Right lobe of liver (tissue), 4 donors: ENCODE measurements at regions not wholly inside any gene's neighbourhood (a gene's known extent, or its start where the extent isn't known, plus 50 kb on each side); places are given as distances from the start of the nearest gene placed in this dataset.

Experiments
- CTCF ChIP-seq, 4 donors: fragments of 200-600 bp in 3 of 4; fragments of 450-650 bp in 1 of 4; IDR thresholded peaks; one replicate each; pipeline versions ENCODE4 v1.5.1 to v1.8.0; 2016 to 2022; ENCODE audit warnings: antibody characterized with exemption in 4 of 4, mild to moderate bottlenecking in 2 of 4
- POLR2A ChIP-seq: fragments of 450-650 bp; IDR thresholded peaks from one replicate; pipeline ENCODE4 v1.6.1; 2017; ENCODE audit warnings: antibody characterized with exemption, mild to moderate bottlenecking
- donor health status: DM: no; HTN: no; CAD: no.
- donor health status: DM: no; HTN: no; CAD: no.
- donor health status: DM: no; HTN: yes; CAD: no.

GRCh38 chr3:135549928-135550494 lies 415.5 kb upstream of the PPP2R3A start:
- no peak for TF ChIP-seq CTCF (IDR thresholded peaks at IDR 0.05)
- no peak for TF ChIP-seq POLR2A
